ENCODE measurements at regions not wholly inside any gene's neighbourhood (a gene's known extent, or its start where the extent isn't known, plus 50 kb on each side); places are given as distances from the start of the nearest gene placed in this dataset.
A peak's percentile ranks its signal among the peaks of the same experiment; 100 is the strongest.

GRCh38 chr5:17426104-17426749 lies 71.8 kb upstream of the TAF11L2 start:
- BruUV-seq (replicated peaks): no TSS peak
- DNase-seq (ENCODE audit: low spot score): no peak
- Histone ChIP-seq H3K27ac (ENCODE audit: low read depth, low read length, poor library complexity, severe bottlenecking) (peak overlapping the region; percentile 17), H3K4me3 (ENCODE audit: low read depth, low read length, poor library complexity, severe bottlenecking) (no peak overlapping the region), H3K9me3 (ENCODE audit: low read depth, low read length, poor library complexity, severe bottlenecking) (no peaks in the 10 kb centered on the region), H3K4me1 (ENCODE audit: insufficient read depth, low read length, poor library complexity, severe bottlenecking) (peaks cover 42% of the 10 kb centered on the region), H3K36me3 (ENCODE audit: insufficient read depth, low read length, poor library complexity, severe bottlenecking) (no peaks in the 10 kb centered on the region), H3K27me3 (replicated peaks; ENCODE audit: insufficient read depth, low read depth, low read length, poor library complexity) (no peaks in the 10 kb centered on the region)
- intact Hi-C loops (cut with micrococcal nuclease; ENCODE audit: unreplicated experiment): no loop called here
- TF ChIP-seq EZH2 (IDR thresholded peaks at IDR 0.05; ENCODE audit: borderline replicate concordance, low read depth, low read length, poor library complexity, severe bottlenecking) (no peak), CTCF (conservative IDR thresholded peaks at IDR 0.05; ENCODE audit: low read depth, low read length) (no peak)
- POLR2A ChIA-PET (ENCODE audit: low non-redundant PET): no interaction called here
- CTCF ChIA-PET: interaction anchor here (0.6 to 0.7 kb wide), 2 partner anchors 460 to 856 kb away, joined by 3 to 11 read pairs; no protein-coding TSS in a partner anchor

GRCh38 chr5:17428176-17428800 lies 69.7 kb upstream of the TAF11L2 start:
- H3K4me3 ChIP-seq (ENCODE audit: low read depth, low read length, poor library complexity, severe bottlenecking): no peak overlapping the region
- intact Hi-C loops (cut with micrococcal nuclease; ENCODE audit: unreplicated experiment): no loop called here

GRCh38 chr5:17429353-17429752 lies 68.7 kb upstream of the TAF11L2 start:
- H3K4me3 ChIP-seq (ENCODE audit: low read depth, low read length, poor library complexity, severe bottlenecking): no peak overlapping the region
- H3K27me3 ChIP-seq (replicated peaks; ENCODE audit: insufficient read depth, low read depth, low read length, poor library complexity): no peaks in the 10 kb centered on the region
- TF ChIP-seq CTCF (conservative IDR thresholded peaks at IDR 0.05; ENCODE audit: low read depth, low read length) (no peak), EZH2 (IDR thresholded peaks at IDR 0.05; ENCODE audit: borderline replicate concordance, low read depth, low read length, poor library complexity, severe bottlenecking) (no peak)
- H3K27ac ChIP-seq (ENCODE audit: low read depth, low read length, poor library complexity, severe bottlenecking): no peak overlapping the region
- DNase-seq (ENCODE audit: low spot score): no peak
- H3K9me3 ChIP-seq (ENCODE audit: low read depth, low read length, poor library complexity, severe bottlenecking): no peaks in the 10 kb centered on the region
- BruUV-seq (replicated peaks): no TSS peak
- H3K36me3 ChIP-seq (ENCODE audit: insufficient read depth, low read length, poor library complexity, severe bottlenecking): no peaks in the 10 kb centered on the region
- CTCF ChIA-PET: no interaction called here
- POLR2A ChIA-PET (ENCODE audit: low non-redundant PET): no interaction called here
- peaks cover 60% of the 10 kb centered on the region for H3K4me1 ChIP-seq (ENCODE audit: insufficient read depth, low read length, poor library complexity, severe bottlenecking)
- intact Hi-C loops (cut with micrococcal nuclease; ENCODE audit: unreplicated experiment): no loop called here

More at GRCh38 chr5:17428176-17428800, 69.7 kb upstream of the TAF11L2 start:
- CTCF ChIA-PET: no interaction called here
- POLR2A ChIA-PET (ENCODE audit: low non-redundant PET): no interaction called here
- H3K4me1 ChIP-seq (ENCODE audit: insufficient read depth, low read length, poor library complexity, severe bottlenecking): peaks cover 50% of the 10 kb centered on the region
- no peaks in the 10 kb centered on the region for H3K27me3 ChIP-seq (replicated peaks; ENCODE audit: insufficient read depth, low read depth, low read length, poor library complexity)
- DNase-seq (ENCODE audit: low spot score): no peak
- peak overlapping the region; percentile 17 for H3K27ac ChIP-seq (ENCODE audit: low read depth, low read length, poor library complexity, severe bottlenecking)
- no peaks in the 10 kb centered on the region for H3K36me3 ChIP-seq (ENCODE audit: insufficient read depth, low read length, poor library complexity, severe bottlenecking)
- TF ChIP-seq EZH2 (IDR thresholded peaks at IDR 0.05; ENCODE audit: borderline replicate concordance, low read depth, low read length, poor library complexity, severe bottlenecking) (no peak), CTCF (conservative IDR thresholded peaks at IDR 0.05; ENCODE audit: low read depth, low read length) (no peak)
- no TSS peak for BruUV-seq (replicated peaks)
- no peaks in the 10 kb centered on the region for H3K9me3 ChIP-seq (ENCODE audit: low read depth, low read length, poor library complexity, severe bottlenecking)
